ENCODE measurements at regions not wholly inside any gene's neighbourhood (a gene's known extent, or its start where the extent isn't known, plus 50 kb on each side); places are given as distances from the start of the nearest gene placed in this dataset.

GRCh38 chr19:30621326-30621920 lies 249.2 kb downstream of the ZNF536 start:
- TF ChIP-seq POLR2A (IDR thresholded peaks at IDR 0.05): no peak
- TF ChIP-seq CTCF (IDR thresholded peaks at IDR 0.05): no peak
